Mesodermal cell (in vitro differentiated cells): ENCODE measurements at regions not wholly inside any gene's neighbourhood (a gene's known extent, or its start where the extent isn't known, plus 50 kb on each side); places are given as distances from the start of the nearest gene placed in this dataset.

ENCODE experiments used
- H3K27ac ChIP-seq: 2 replicates; pipeline ENCODE4 v1.7.0; 2013; ENCODE audit warnings: mild to moderate bottlenecking, low read depth, low read length, moderate library complexity; ENCODE audit not compliant: severe bottlenecking
- H3K36me3 ChIP-seq: 2 replicates; pipeline ENCODE4 v1.7.1; 2013; ENCODE audit warnings: mild to moderate bottlenecking, low read length, moderate library complexity; ENCODE audit not compliant: control insufficient read depth, insufficient read depth
- H3K4me1 ChIP-seq: one replicate; pipeline ENCODE4 v1.7.1; 2013; ENCODE audit warnings: mild to moderate bottlenecking, low read length; ENCODE audit not compliant: insufficient read depth, control insufficient read depth, poor library complexity, severe bottlenecking
- H3K4me3 ChIP-seq: 2 replicates; pipeline ENCODE4 v1.7.0; 2013; ENCODE audit warnings: low read length, control low read depth, mild to moderate bottlenecking; ENCODE audit not compliant: insufficient read depth, poor library complexity, severe bottlenecking; ENCODE audit errors: extremely low read depth
- H3K9me3 ChIP-seq: 2 replicates; pipeline ENCODE4 v1.7.1; 2013; ENCODE audit warnings: mild to moderate bottlenecking, low read length, moderate library complexity; ENCODE audit not compliant: control insufficient read depth
- WGBS, 2 experiments: methylation state at CpG; one replicate each; pipeline ENCODE4 v1.1.5; 2013; ENCODE audit warnings: missing lambda C conversion rate in 2 of 2; ENCODE audit not compliant: insufficient coverage in 2 of 2; 5-methylcytosine and 5-hydroxymethylcytosine counted together

- no peaks in the 10 kb centered on the region for H3K36me3 ChIP-seq
Observed at GRCh38 chr16:35197656-35198055, 1738.2 kb downstream of the TP53TG3F start.

GRCh38 chr16:35198223-35199199 lies 1739.1 kb downstream of the TP53TG3F start:
- Histone ChIP-seq H3K4me1 (no peaks in the 10 kb centered on the region), H3K27ac (no peak overlapping the region), H3K9me3 (peaks cover 85% of the 10 kb centered on the region), H3K36me3 (no peaks in the 10 kb centered on the region), H3K4me3 (no peak overlapping the region)
- WGBS, 2 experiments: 73 to 75% methylated on average over 19 to 24 of the region's 26 CpGs

More at GRCh38 chr16:35197656-35198055, 1738.2 kb downstream of the TP53TG3F start:
- H3K9me3 ChIP-seq: peaks cover 90% of the 10 kb centered on the region
- H3K27ac ChIP-seq: no peak overlapping the region
- no peaks in the 10 kb centered on the region for H3K4me1 ChIP-seq
- H3K4me3 ChIP-seq: no peak overlapping the region
- 64 to 74% methylated on average over 7 of the region's 10 CpGs for WGBS, 2 experiments

GRCh38 chr16:35200662-35201061 lies 1741.2 kb downstream of the TP53TG3F start:
- H3K4me3 ChIP-seq: no peak overlapping the region

GRCh38 chr16:35201151-35201550 lies 1741.7 kb downstream of the TP53TG3F start:
- no peaks in the 10 kb centered on the region for H3K4me1 ChIP-seq
- H3K9me3 ChIP-seq: peaks cover 71% of the 10 kb centered on the region
- no peak overlapping the region for H3K4me3 ChIP-seq
- 59 to 68% methylated on average over 3 of the region's 5 CpGs for WGBS, 2 experiments
- H3K36me3 ChIP-seq: no peaks in the 10 kb centered on the region
- H3K27ac ChIP-seq: no peak overlapping the region

More at GRCh38 chr16:35200662-35201061, 1741.2 kb downstream of the TP53TG3F start:
- Histone ChIP-seq H3K9me3 (peaks cover 74% of the 10 kb centered on the region), H3K4me1 (no peaks in the 10 kb centered on the region), H3K27ac (no peak overlapping the region), H3K36me3 (no peaks in the 10 kb centered on the region)
- WGBS, 2 experiments: 42 to 50% methylated on average over 1 of the region's 1 CpG

DNA sequence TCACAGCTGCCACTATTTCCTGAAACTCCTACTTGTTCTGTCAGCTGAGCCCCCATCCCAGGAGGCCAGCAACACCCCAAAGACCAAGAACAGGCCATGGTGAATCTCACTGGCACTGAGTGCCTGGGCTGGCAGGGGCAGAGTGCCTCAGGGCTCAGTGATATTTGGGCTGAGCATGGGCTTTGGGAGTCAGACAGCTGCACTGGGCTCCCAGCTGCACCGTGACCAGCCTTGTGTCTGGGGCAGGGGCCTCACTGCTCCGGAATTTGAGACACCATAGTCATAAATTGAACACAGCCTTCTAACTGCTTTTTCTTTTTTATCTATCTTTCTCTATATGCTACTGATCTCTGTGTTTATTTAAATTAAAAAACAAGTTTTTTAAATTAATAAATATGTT lies 1744.2 kb downstream of the TP53TG3F start:
- 73 to 81% methylated on average over 2 of the region's 2 CpGs for WGBS, 2 experiments
- no peak overlapping the region for H3K27ac ChIP-seq
- H3K36me3 ChIP-seq: no peaks in the 10 kb centered on the region
- H3K9me3 ChIP-seq: peaks cover 71% of the 10 kb centered on the region
- H3K4me1 ChIP-seq: no peaks in the 10 kb centered on the region
- H3K4me3 ChIP-seq: no peak overlapping the region

- Histone ChIP-seq H3K4me1 (no peaks in the 10 kb centered on the region), H3K27ac (no peak overlapping the region), H3K36me3 (no peaks in the 10 kb centered on the region), H3K4me3 (no peak overlapping the region), H3K9me3 (peaks cover 51% of the 10 kb centered on the region)
- 87% methylated on average over 42 to 50 of the region's 54 CpGs for WGBS, 2 experiments
Observed at GRCh38 chr16:35207059-35207999, 1747.9 kb downstream of the TP53TG3F start.

- WGBS, 2 experiments: 85 to 87% methylated on average over 31 to 34 of the region's 35 CpGs
- H3K9me3 ChIP-seq: peaks cover 46% of the 10 kb centered on the region
- no peak overlapping the region for H3K4me3 ChIP-seq
Observed at GRCh38 chr16:35208001-35208935, 1748.9 kb downstream of the TP53TG3F start.

DNA sequence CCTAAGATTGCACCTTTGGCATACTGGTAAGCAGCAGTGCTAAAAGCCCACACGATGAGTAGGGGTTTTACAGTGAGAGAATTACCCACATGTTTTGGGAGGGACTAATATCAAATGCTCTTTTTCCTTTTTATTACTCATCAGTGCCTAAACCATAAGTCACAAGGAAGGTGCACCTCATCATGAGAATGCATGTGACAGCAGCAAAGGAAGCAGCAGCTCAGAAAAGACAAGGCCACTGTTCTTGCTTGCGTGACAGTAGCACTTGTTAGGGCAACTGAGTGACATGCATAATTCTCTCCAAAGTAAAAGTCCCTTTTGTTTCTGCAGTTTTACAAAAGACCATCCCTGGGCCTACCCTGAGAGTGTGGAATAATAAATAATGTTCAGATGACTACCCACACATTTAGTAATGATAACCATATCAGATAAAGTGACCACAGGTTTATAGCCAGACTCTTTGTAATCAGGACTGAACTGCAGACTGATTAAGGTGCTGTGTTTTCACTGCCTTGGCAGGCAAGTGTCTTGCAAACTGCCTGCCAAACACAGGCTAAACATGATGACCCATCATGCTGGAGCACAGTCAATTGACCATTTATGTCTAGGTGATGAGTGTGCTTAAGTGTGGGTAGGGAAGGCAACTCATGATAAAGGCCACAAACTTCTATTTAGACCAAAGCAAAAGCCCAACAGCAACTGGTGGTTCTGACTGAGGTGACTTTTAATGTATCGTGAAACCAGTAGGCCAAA lies 1751.4 kb downstream of the TP53TG3F start:
- no peak overlapping the region for H3K4me3 ChIP-seq
- WGBS, 2 experiments: 67 to 80% methylated on average over 1 of the region's 3 CpGs
- no peaks in the 10 kb centered on the region for H3K4me1 ChIP-seq
- no peaks in the 10 kb centered on the region for H3K36me3 ChIP-seq
- H3K27ac ChIP-seq: no peak overlapping the region
- peaks cover 39% of the 10 kb centered on the region for H3K9me3 ChIP-seq

More at GRCh38 chr16:35208001-35208935, 1748.9 kb downstream of the TP53TG3F start:
- no peaks in the 10 kb centered on the region for H3K4me1 ChIP-seq
- H3K36me3 ChIP-seq: no peaks in the 10 kb centered on the region
- no peak overlapping the region for H3K27ac ChIP-seq

GRCh38 chr16:35214840-35215239 lies 1755.4 kb downstream of the TP53TG3F start:
- H3K27ac ChIP-seq: no peak overlapping the region
- peaks cover 24% of the 10 kb centered on the region for H3K9me3 ChIP-seq
- H3K36me3 ChIP-seq: no peaks in the 10 kb centered on the region
- no peak overlapping the region for H3K4me3 ChIP-seq
- no peaks in the 10 kb centered on the region for H3K4me1 ChIP-seq
